T1000 (cell line): ENCODE measurements at regions not wholly inside any gene's neighbourhood (a gene's known extent, or its start where the extent isn't known, plus 50 kb on each side); places are given as distances from the start of the nearest gene placed in this dataset.
A peak's percentile ranks its signal among the peaks of the same experiment; 100 is the strongest.
"Not testable (repeated sequence)": the region's sequence is repeated elsewhere in the genome, so short reads cannot be mapped to it uniquely, and the experiment has no call there.

Source experiments
- DNase-seq: peaks from one replicate; lab custom pipeline; 2025; ENCODE audit warnings: mixed read lengths; lab: John Stamatoyannopoulos, UW

GRCh38 chr17:26936645-26937044 is 357.3 kb upstream of the WSB1 start:
- DNase-seq: not testable (repeated sequence)

GRCh38 chr17:26937750-26938322 is 356.1 kb upstream of the WSB1 start:
- DNase-seq: not testable (repeated sequence)

- not testable (repeated sequence) for DNase-seq
Observed at GRCh38 chr17:26939755-26940154, 354.2 kb upstream of the WSB1 start.

GRCh38 chr17:26940587-26940986 is 353.3 kb upstream of the WSB1 start:
- DNase-seq: not testable (repeated sequence)

- no peak for DNase-seq
Observed at GRCh38 chr17:26962255-26963162, 331.4 kb upstream of the WSB1 start.

GRCh38 chr17:26963163-26963503 is 330.8 kb upstream of the WSB1 start:
- no peak for DNase-seq

GRCh38 chr17:26965898-26966624 is 327.9 kb upstream of the WSB1 start:
- not testable (repeated sequence) for DNase-seq

GRCh38 chr17:26966625-26967179 is 327.2 kb upstream of the WSB1 start:
- DNase-seq: not testable (repeated sequence)

GRCh38 chr17:26981845-26982425 is 312.0 kb upstream of the WSB1 start:
- DNase-seq: not testable (repeated sequence)

- DNase-seq: not testable (repeated sequence)
Observed at GRCh38 chr17:26982563-26982962, 311.4 kb upstream of the WSB1 start.

GRCh38 chr17:26987851-26988250 is 306.1 kb upstream of the WSB1 start:
- not testable (repeated sequence) for DNase-seq

GRCh38 chr17:26994648-26995047 is 299.3 kb upstream of the WSB1 start:
- DNase-seq: not testable (repeated sequence)

GRCh38 chr17:26996146-26996916 is 297.6 kb upstream of the WSB1 start:
- DNase-seq: not testable (repeated sequence)

GRCh38 chr17:27007734-27008531 is 286.0 kb upstream of the WSB1 start:
- not testable (repeated sequence) for DNase-seq

- no peak for DNase-seq
Observed at GRCh38 chr17:27009087-27009486, 284.8 kb upstream of the WSB1 start.

GRCh38 chr17:27010138-27010537 is 283.8 kb upstream of the WSB1 start:
- not testable (repeated sequence) for DNase-seq

- DNase-seq: not testable (repeated sequence)
Observed at GRCh38 chr17:27030552-27030951, 263.4 kb upstream of the WSB1 start.

- DNase-seq: no peak
Observed at GRCh38 chr17:27038676-27039075, 255.2 kb upstream of the WSB1 start.

GRCh38 chr17:27045039-27045438 is 248.9 kb upstream of the WSB1 start:
- DNase-seq: not testable (repeated sequence)

GRCh38 chr17:27049104-27049784 is 244.7 kb upstream of the WSB1 start:
- peak; percentile 48 for DNase-seq
